HG02938 (cell line): ENCODE measurements at regions not wholly inside any gene's neighbourhood (a gene's known extent, or its start where the extent isn't known, plus 50 kb on each side); places are given as distances from the start of the nearest gene placed in this dataset.
A peak's percentile ranks its signal among the peaks of the same experiment; 100 is the strongest.
"Not testable (repeated sequence)": the region's sequence is repeated elsewhere in the genome, so short reads cannot be mapped to it uniquely, and the experiment has no call there.

ENCODE experiments used
- ATAC-seq: cut with Tn5 transposase; IDR thresholded peaks from one replicate; pipeline ENCODE4 v1.9.1; 2021; ENCODE audit warnings: mild to moderate bottlenecking, moderate library complexity; ENCODE audit not compliant: unreplicated experiment

GRCh38 chr4:31148990-31149389, 428.8 kb downstream of the PCDH7 start:
- no peak for ATAC-seq

GRCh38 chr4:31156221-31156620, 436.1 kb downstream of the PCDH7 start:
- ATAC-seq: no peak

GRCh38 chr4:31160146-31160545, 440.0 kb downstream of the PCDH7 start:
- ATAC-seq: no peak

GRCh38 chr4:31169846-31170245, 449.7 kb downstream of the PCDH7 start:
- ATAC-seq: no peak

GRCh38 chr4:31171362-31171761, 451.2 kb downstream of the PCDH7 start:
- ATAC-seq: no peak

- ATAC-seq: no peak
Observed at GRCh38 chr4:31175242-31175910, 455.2 kb downstream of the PCDH7 start.

GRCh38 chr4:31183256-31183655, 463.1 kb downstream of the PCDH7 start:
- no peak for ATAC-seq

GRCh38 chr4:31185014-31185585, 464.9 kb downstream of the PCDH7 start:
- ATAC-seq: no peak

GRCh38 chr4:31187979-31188378, 467.8 kb downstream of the PCDH7 start:
- ATAC-seq: no peak

- ATAC-seq: no peak
Observed at GRCh38 chr4:31189938-31190337, 469.8 kb downstream of the PCDH7 start.

GRCh38 chr4:31190671-31191070, 470.5 kb downstream of the PCDH7 start:
- ATAC-seq: no peak

GRCh38 chr4:31192341-31192740, 472.2 kb downstream of the PCDH7 start:
- ATAC-seq: no peak

- no peak for ATAC-seq
Observed at GRCh38 chr4:31193521-31193920, 473.4 kb downstream of the PCDH7 start.

GRCh38 chr4:31194823-31195222, 474.7 kb downstream of the PCDH7 start:
- ATAC-seq: no peak

GRCh38 chr4:31199644-31200043, 479.5 kb downstream of the PCDH7 start:
- no peak for ATAC-seq

- ATAC-seq: not testable (repeated sequence)
Observed at GRCh38 chr4:31202054-31202453, 481.9 kb downstream of the PCDH7 start.

- no peak for ATAC-seq
Observed at GRCh38 chr4:31204874-31205273, 484.7 kb downstream of the PCDH7 start.

- no peak for ATAC-seq
Observed at GRCh38 chr4:31220921-31221320, 500.8 kb downstream of the PCDH7 start.

GRCh38 chr4:31228068-31228467, 507.9 kb downstream of the PCDH7 start:
- no peak for ATAC-seq

GRCh38 chr4:31230594-31230993, 510.4 kb downstream of the PCDH7 start:
- ATAC-seq: no peak

- peak; percentile 63 for ATAC-seq
Observed at GRCh38 chr4:31234494-31234893, 514.3 kb downstream of the PCDH7 start.

- no peak for ATAC-seq
Observed at GRCh38 chr4:31234901-31235300, 514.7 kb downstream of the PCDH7 start.
